Right lobe of liver (tissue), 4 donors: ENCODE measurements at regions not wholly inside any gene's neighbourhood (a gene's known extent, or its start where the extent isn't known, plus 50 kb on each side); places are given as distances from the start of the nearest gene placed in this dataset.

Experiments used
- CTCF ChIP-seq, 4 donors: fragments of 200-600 bp in 3 of 4; fragments of 450-650 bp in 1 of 4; IDR thresholded peaks; one replicate each; pipeline versions ENCODE4 v1.5.1 to v1.8.0; 2016 to 2022; ENCODE audit warnings: antibody characterized with exemption in 4 of 4, mild to moderate bottlenecking in 2 of 4
- POLR2A ChIP-seq: fragments of 450-650 bp; IDR thresholded peaks from one replicate; pipeline ENCODE4 v1.6.1; 2017; ENCODE audit warnings: antibody characterized with exemption, mild to moderate bottlenecking
- donor health status: DM: no; HTN: no; CAD: no.
- donor health status: DM: no; HTN: no; CAD: no.
- donor health status: DM: no; HTN: yes; CAD: no.

- TF ChIP-seq CTCF (IDR thresholded peaks at IDR 0.05): peak in 2 of 4 donors; percentile 29 to 30
- TF ChIP-seq POLR2A: no peak
These were observed 360.2 kb downstream of the ZIC3 start for GRCh38 chrX:137926090-137926489.
